ENCODE measurements at regions not wholly inside any gene's neighbourhood (a gene's known extent, or its start where the extent isn't known, plus 50 kb on each side); places are given as distances from the start of the nearest gene placed in this dataset.
"Not testable (repeated sequence)": the region's sequence is repeated elsewhere in the genome, so short reads cannot be mapped to it uniquely, and the experiment has no call there.

DNA sequence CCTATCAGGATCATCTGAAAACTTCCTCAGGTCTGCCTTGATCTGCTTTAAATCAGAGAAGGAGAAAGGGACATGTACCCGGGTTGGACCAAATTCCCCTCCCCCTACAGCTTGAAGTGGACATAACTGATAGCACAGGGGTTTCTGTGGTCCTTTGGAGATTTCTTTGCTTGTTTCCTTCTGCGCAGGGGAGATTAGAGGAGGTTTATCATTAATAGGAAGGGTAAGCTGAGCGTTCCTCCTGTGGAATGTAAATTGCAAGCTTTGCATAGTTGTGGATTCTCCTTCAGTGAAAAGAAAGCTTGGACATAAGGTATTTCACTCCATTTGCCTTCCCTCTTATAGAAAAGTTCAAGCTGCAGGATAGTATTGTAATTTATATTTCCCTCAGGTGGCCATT is 936.0 kb downstream of the DIPK2A start:
- TF ChIP-seq, protein P1, sequence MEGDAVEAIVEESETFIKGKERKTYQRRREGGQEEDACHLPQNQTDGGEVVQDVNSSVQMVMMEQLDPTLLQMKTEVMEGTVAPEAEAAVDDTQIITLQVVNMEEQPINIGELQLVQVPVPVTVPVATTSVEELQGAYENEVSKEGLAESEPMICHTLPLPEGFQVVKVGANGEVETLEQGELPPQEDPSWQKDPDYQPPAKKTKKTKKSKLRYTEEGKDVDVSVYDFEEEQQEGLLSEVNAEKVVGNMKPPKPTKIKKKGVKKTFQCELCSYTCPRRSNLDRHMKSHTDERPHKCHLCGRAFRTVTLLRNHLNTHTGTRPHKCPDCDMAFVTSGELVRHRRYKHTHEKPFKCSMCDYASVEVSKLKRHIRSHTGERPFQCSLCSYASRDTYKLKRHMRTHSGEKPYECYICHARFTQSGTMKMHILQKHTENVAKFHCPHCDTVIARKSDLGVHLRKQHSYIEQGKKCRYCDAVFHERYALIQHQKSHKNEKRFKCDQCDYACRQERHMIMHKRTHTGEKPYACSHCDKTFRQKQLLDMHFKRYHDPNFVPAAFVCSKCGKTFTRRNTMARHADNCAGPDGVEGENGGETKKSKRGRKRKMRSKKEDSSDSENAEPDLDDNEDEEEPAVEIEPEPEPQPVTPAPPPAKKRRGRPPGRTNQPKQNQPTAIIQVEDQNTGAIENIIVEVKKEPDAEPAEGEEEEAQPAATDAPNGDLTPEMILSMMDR (conservative IDR thresholded peaks at IDR 0.05 in 1 of 2, IDR thresholded peaks at IDR 0.05 in 1 of 2; ENCODE audit: extremely low read depth in 1 of 2, insufficient read depth in 1 of 2, low read depth in 1 of 2, low read length in 2 of 2), result not testable (repeated sequence)
- TF ChIP-seq EZH2 (IDR thresholded peaks at IDR 0.05; ENCODE audit: borderline replicate concordance, low read length), result not testable (repeated sequence)
